Hepatocyte (in vitro differentiated cells): ENCODE measurements at regions not wholly inside any gene's neighbourhood (a gene's known extent, or its start where the extent isn't known, plus 50 kb on each side); places are given as distances from the start of the nearest gene placed in this dataset.

Experiments used
- DNase-seq: peaks from one replicate; pipeline ENCODE4 v3.0.0-alpha.2; 2016; ENCODE audit warnings: low spot score
- H2AFZ ChIP-seq: fragments of 200-600 bp; sonication (generic); 2 replicates; pipeline ENCODE4 v1.6.0; 2016; ENCODE audit warnings: antibody characterized with exemption, mild to moderate bottlenecking
- H3K27ac ChIP-seq: fragments of 200-600 bp; sonication (generic); 2 replicates; pipeline ENCODE4 v1.5.1; 2016; ENCODE audit warnings: mild to moderate bottlenecking
- H3K27me3 ChIP-seq: fragments of 200-600 bp; sonication (generic); 2 replicates; pipeline ENCODE4 v1.6.1; 2016
- H3K36me3 ChIP-seq: fragments of 200-600 bp; sonication (generic); replicated peaks from 2 replicates; pipeline ENCODE4 v1.5.1; 2016; ENCODE audit warnings: low read depth; ENCODE audit not compliant: insufficient read depth
- H3K4me1 ChIP-seq: fragments of 200-600 bp; sonication (generic); 2 replicates; pipeline ENCODE4 v1.5.1; 2016; ENCODE audit warnings: mild to moderate bottlenecking, moderate library complexity; ENCODE audit not compliant: insufficient read depth
- H3K4me2 ChIP-seq: fragments of 200-600 bp; sonication (generic); 2 replicates; pipeline ENCODE4 v1.6.0; 2016
- H3K4me3 ChIP-seq: fragments of 200-600 bp; sonication (generic); 2 replicates; pipeline ENCODE4 v1.5.1; 2016; ENCODE audit warnings: mild to moderate bottlenecking
- H3K79me2 ChIP-seq: fragments of 200-600 bp; sonication (generic); 2 replicates; pipeline ENCODE4 v1.6.0; 2017; ENCODE audit warnings: mild to moderate bottlenecking
- H3K9me2 ChIP-seq: fragments of 200-600 bp; sonication (generic); replicated peaks from 2 replicates; pipeline ENCODE4 v1.6.0; 2017; ENCODE audit warnings: mild to moderate bottlenecking; ENCODE audit not compliant: insufficient read depth
- H3K9me3 ChIP-seq: fragments of 200-600 bp; sonication (generic); 2 replicates; pipeline ENCODE4 v1.5.1; 2016; ENCODE audit warnings: low read depth, mild to moderate bottlenecking
- H4K20me1 ChIP-seq: fragments of 200-600 bp; sonication (generic); 2 replicates; pipeline ENCODE4 v1.6.0; 2016; ENCODE audit warnings: mild to moderate bottlenecking; ENCODE audit not compliant: insufficient read depth, poor library complexity, severe bottlenecking
- EZH2 ChIP-seq: fragments of 200-600 bp; sonication (generic); IDR thresholded peaks from 2 replicates; pipeline ENCODE4 v1.6.1; 2016; ENCODE audit warnings: antibody characterized with exemption, mild to moderate bottlenecking, borderline replicate concordance
- EZH2phosphoT487 ChIP-seq: fragments of 200-600 bp; sonication (generic); IDR thresholded peaks from one replicate; pipeline ENCODE4 v1.6.1; 2018; ENCODE audit warnings: antibody characterized with exemption, mild to moderate bottlenecking, low read depth, moderate library complexity; ENCODE audit not compliant: unreplicated experiment, severe bottlenecking
- WGBS: methylation state at CpG from one replicate; pipeline ENCODE4 v1.1.6; 2016; ENCODE audit warnings: low lambda C conversion rate; ENCODE audit errors: missing lambda C conversion rate; 5-methylcytosine and 5-hydroxymethylcytosine counted together
- TF ChIP-seq, protein P1 (sequence below): fragments of 200-600 bp; sonication (generic); IDR thresholded peaks from 2 replicates; pipeline ENCODE4 v1.5.1; 2016; ENCODE audit warnings: antibody characterized with exemption, mild to moderate bottlenecking; ENCODE audit not compliant: poor library complexity

DNA sequence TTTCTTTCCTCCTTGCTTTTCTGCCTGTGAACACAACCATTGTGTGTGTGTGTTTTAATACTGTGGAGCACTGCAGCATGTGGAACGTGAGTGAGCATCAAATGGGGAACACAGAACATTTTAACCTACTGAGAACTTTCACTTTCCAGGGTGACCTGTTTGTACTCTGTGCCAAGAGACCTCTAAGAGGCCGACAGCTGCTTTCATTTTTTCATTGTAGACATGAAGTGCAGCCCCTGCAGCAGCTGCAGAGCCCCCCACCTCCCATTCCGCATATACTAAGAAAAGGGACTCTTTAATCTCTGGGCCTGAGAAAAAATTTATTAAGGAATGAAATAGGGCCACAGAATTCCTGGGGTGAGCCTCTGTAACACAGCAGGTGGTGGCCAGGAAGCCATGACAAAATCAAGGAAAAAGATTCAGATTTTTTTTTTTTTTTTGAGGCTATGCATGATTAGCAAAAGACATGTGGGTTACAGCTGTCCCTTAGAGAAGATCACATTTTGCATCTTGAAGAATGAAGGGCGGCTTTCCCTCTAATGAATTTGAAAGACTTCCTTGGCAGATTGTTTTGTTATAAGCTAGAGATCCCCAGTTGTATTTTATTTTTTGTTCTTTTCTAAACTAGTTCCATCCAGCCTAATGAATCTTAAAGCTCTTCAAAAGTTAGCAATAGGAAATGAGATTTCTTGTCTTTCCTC, 503.4 kb downstream of the CD109 start:
- Histone ChIP-seq H3K36me3 (no peaks in the 10 kb centered on the region), H3K4me1 (no peaks in the 10 kb centered on the region), H3K79me2 (no peaks in the 10 kb centered on the region), H3K27ac (no peak overlapping the region), H3K9me3 (no peaks in the 10 kb centered on the region), H2AFZ (no peak overlapping the region), H4K20me1 (no peaks in the 10 kb centered on the region), H3K4me3 (no peak overlapping the region), H3K9me2 (no peaks in the 10 kb centered on the region), H3K4me2 (no peak overlapping the region), H3K27me3 (no peaks in the 10 kb centered on the region)
- 80% methylated on average over 4 of the region's 4 CpGs for WGBS
- TF ChIP-seq EZH2phosphoT487 (no peak), EZH2 (no peak)
- TF ChIP-seq, protein P1, sequence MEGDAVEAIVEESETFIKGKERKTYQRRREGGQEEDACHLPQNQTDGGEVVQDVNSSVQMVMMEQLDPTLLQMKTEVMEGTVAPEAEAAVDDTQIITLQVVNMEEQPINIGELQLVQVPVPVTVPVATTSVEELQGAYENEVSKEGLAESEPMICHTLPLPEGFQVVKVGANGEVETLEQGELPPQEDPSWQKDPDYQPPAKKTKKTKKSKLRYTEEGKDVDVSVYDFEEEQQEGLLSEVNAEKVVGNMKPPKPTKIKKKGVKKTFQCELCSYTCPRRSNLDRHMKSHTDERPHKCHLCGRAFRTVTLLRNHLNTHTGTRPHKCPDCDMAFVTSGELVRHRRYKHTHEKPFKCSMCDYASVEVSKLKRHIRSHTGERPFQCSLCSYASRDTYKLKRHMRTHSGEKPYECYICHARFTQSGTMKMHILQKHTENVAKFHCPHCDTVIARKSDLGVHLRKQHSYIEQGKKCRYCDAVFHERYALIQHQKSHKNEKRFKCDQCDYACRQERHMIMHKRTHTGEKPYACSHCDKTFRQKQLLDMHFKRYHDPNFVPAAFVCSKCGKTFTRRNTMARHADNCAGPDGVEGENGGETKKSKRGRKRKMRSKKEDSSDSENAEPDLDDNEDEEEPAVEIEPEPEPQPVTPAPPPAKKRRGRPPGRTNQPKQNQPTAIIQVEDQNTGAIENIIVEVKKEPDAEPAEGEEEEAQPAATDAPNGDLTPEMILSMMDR = no peak
- no peak for DNase-seq

DNA sequence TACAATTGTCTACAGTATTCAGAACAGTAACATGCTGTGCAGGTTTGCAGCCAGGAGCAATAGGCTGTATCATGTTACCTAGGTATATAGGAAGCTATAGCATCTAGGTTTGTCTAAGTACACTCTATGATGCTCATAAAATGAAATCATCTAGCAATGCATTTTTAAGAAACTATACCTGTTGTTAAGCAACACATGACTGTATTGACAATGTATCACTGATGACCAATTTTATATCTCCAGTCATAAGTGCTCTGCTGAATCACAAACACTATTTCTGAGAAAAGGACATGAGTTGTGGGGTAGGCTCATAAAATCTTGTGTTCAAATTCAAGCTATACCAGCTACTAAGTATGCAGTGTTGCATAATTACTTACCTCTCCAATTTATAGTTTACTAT, 501.3 kb downstream of the CD109 start:
- no peak overlapping the region for H3K4me2 ChIP-seq
- no peaks in the 10 kb centered on the region for H3K36me3 ChIP-seq

GRCh38 chr6:74187811-74188210, 491.8 kb downstream of the CD109 start:
- H3K4me2 ChIP-seq = no peak overlapping the region
- H3K9me3 ChIP-seq = no peaks in the 10 kb centered on the region
- H3K27me3 ChIP-seq = no peaks in the 10 kb centered on the region
- no peak overlapping the region for H2AFZ ChIP-seq
- 87% methylated on average over 3 of the region's 3 CpGs for WGBS
- H3K9me2 ChIP-seq = no peaks in the 10 kb centered on the region
- H3K36me3 ChIP-seq = no peaks in the 10 kb centered on the region
- no peaks in the 10 kb centered on the region for H4K20me1 ChIP-seq
- H3K4me3 ChIP-seq = no peak overlapping the region
- H3K4me1 ChIP-seq = no peaks in the 10 kb centered on the region
- no peak overlapping the region for H3K27ac ChIP-seq
- no peak for TF ChIP-seq EZH2
- TF ChIP-seq, protein P1 = no peak
- TF ChIP-seq EZH2phosphoT487 = no peak
- no peaks in the 10 kb centered on the region for H3K79me2 ChIP-seq
- DNase-seq = no peak

More for the DNA sequence above, 501.3 kb downstream of the CD109 start:
- H3K9me2 ChIP-seq = no peaks in the 10 kb centered on the region
- no peak overlapping the region for H3K27ac ChIP-seq
- H3K4me1 ChIP-seq = no peaks in the 10 kb centered on the region
- H2AFZ ChIP-seq = no peak overlapping the region
- no peaks in the 10 kb centered on the region for H4K20me1 ChIP-seq
- DNase-seq = no peak
- H3K4me3 ChIP-seq = no peak overlapping the region
- no peaks in the 10 kb centered on the region for H3K79me2 ChIP-seq
- H3K9me3 ChIP-seq = no peaks in the 10 kb centered on the region
- H3K27me3 ChIP-seq = no peaks in the 10 kb centered on the region
- TF ChIP-seq EZH2 = no peak
- no peak for TF ChIP-seq EZH2phosphoT487
- TF ChIP-seq, protein P1 = no peak

GRCh38 chr6:74182992-74183391, 487.0 kb downstream of the CD109 start:
- Histone ChIP-seq H4K20me1 (no peaks in the 10 kb centered on the region), H3K9me2 (no peaks in the 10 kb centered on the region), H3K9me3 (no peaks in the 10 kb centered on the region), H3K36me3 (no peaks in the 10 kb centered on the region), H3K4me1 (no peaks in the 10 kb centered on the region), H3K79me2 (no peaks in the 10 kb centered on the region), H2AFZ (no peak overlapping the region), H3K27me3 (no peaks in the 10 kb centered on the region), H3K4me3 (no peak overlapping the region), H3K4me2 (no peak overlapping the region), H3K27ac (no peak overlapping the region)
- TF ChIP-seq EZH2 = no peak
- TF ChIP-seq, protein P1 = no peak
- no peak for TF ChIP-seq EZH2phosphoT487
- WGBS = 56% methylated on average over 5 of the region's 5 CpGs
- peak; percentile 47 for DNase-seq
